ENCODE measurements at regions not wholly inside any gene's neighbourhood (a gene's known extent, or its start where the extent isn't known, plus 50 kb on each side); places are given as distances from the start of the nearest gene placed in this dataset.
"Not testable (repeated sequence)": the region's sequence is repeated elsewhere in the genome, so short reads cannot be mapped to it uniquely, and the experiment has no call there.

GRCh38 chr3:22010997-22011396, 260.0 kb upstream of the ZNF385D start:
- H3K36me3 ChIP-seq (ENCODE audit: control insufficient read depth, insufficient read depth, low read length), result no peaks in the 10 kb centered on the region
- H3K9ac ChIP-seq, result no peak overlapping the region
- no peaks in the 10 kb centered on the region for H3K27me3 ChIP-seq (ENCODE audit: control insufficient read depth, insufficient read depth, low read length)
- no peak overlapping the region for H2AFZ ChIP-seq
- no peak for TF ChIP-seq CTCF (IDR thresholded peaks at IDR 0.05)
- no peaks in the 10 kb centered on the region for H3K79me2 ChIP-seq
- H3K27ac ChIP-seq, result no peak overlapping the region
- H3K4me2 ChIP-seq (ENCODE audit: low read length), result no peak overlapping the region
- no peaks in the 10 kb centered on the region for H3K4me1 ChIP-seq
- H3K9me3 ChIP-seq (ENCODE audit: control insufficient read depth, low read length), result no peaks in the 10 kb centered on the region
- no peak overlapping the region for H3K4me3 ChIP-seq (ENCODE audit: low read depth, low read length)

GRCh38 chr3:22012471-22012870, 261.5 kb upstream of the ZNF385D start:
- TF ChIP-seq CTCF (IDR thresholded peaks at IDR 0.05), result no peak
- Histone ChIP-seq H3K27me3 (ENCODE audit: control insufficient read depth, insufficient read depth, low read length) (no peaks in the 10 kb centered on the region), H3K9me3 (ENCODE audit: control insufficient read depth, low read length) (no peaks in the 10 kb centered on the region), H3K79me2 (no peaks in the 10 kb centered on the region), H3K27ac (no peak overlapping the region), H3K4me3 (ENCODE audit: low read depth, low read length) (no peak overlapping the region), H3K4me1 (no peaks in the 10 kb centered on the region), H3K4me2 (ENCODE audit: low read length) (no peak overlapping the region), H3K9ac (no peak overlapping the region), H3K36me3 (ENCODE audit: control insufficient read depth, insufficient read depth, low read length) (no peaks in the 10 kb centered on the region), H2AFZ (no peak overlapping the region)

GRCh38 chr3:22013641-22014040, 262.6 kb upstream of the ZNF385D start:
- TF ChIP-seq CTCF (IDR thresholded peaks at IDR 0.05), result no peak
- Histone ChIP-seq H3K36me3 (ENCODE audit: control insufficient read depth, insufficient read depth, low read length) (no peaks in the 10 kb centered on the region), H3K9me3 (ENCODE audit: control insufficient read depth, low read length) (no peaks in the 10 kb centered on the region), H3K27ac (no peak overlapping the region), H3K4me2 (ENCODE audit: low read length) (no peak overlapping the region), H3K4me3 (ENCODE audit: low read depth, low read length) (no peak overlapping the region), H3K79me2 (no peaks in the 10 kb centered on the region), H3K27me3 (ENCODE audit: control insufficient read depth, insufficient read depth, low read length) (no peaks in the 10 kb centered on the region), H3K9ac (no peak overlapping the region), H2AFZ (no peak overlapping the region), H3K4me1 (no peaks in the 10 kb centered on the region)

- no peaks in the 10 kb centered on the region for H3K4me1 ChIP-seq
- no peak overlapping the region for H3K4me2 ChIP-seq (ENCODE audit: low read length)
- H2AFZ ChIP-seq, result no peak overlapping the region
- no peaks in the 10 kb centered on the region for H3K27me3 ChIP-seq (ENCODE audit: control insufficient read depth, insufficient read depth, low read length)
- no peak overlapping the region for H3K9ac ChIP-seq
- no peak overlapping the region for H3K4me3 ChIP-seq (ENCODE audit: low read depth, low read length)
- H3K27ac ChIP-seq, result no peak overlapping the region
- TF ChIP-seq CTCF (IDR thresholded peaks at IDR 0.05), result no peak
- H3K9me3 ChIP-seq (ENCODE audit: control insufficient read depth, low read length), result no peaks in the 10 kb centered on the region
- no peaks in the 10 kb centered on the region for H3K36me3 ChIP-seq (ENCODE audit: control insufficient read depth, insufficient read depth, low read length)
- no peaks in the 10 kb centered on the region for H3K79me2 ChIP-seq
Measured at GRCh38 chr3:22016197-22016596, 265.2 kb upstream of the ZNF385D start.

GRCh38 chr3:22024638-22025037, 273.6 kb upstream of the ZNF385D start:
- H3K4me3 ChIP-seq (ENCODE audit: low read depth, low read length); H2AFZ ChIP-seq; H3K27me3 ChIP-seq (ENCODE audit: control insufficient read depth, insufficient read depth, low read length); H3K9ac ChIP-seq; H3K36me3 ChIP-seq (ENCODE audit: control insufficient read depth, insufficient read depth, low read length); H3K4me1 ChIP-seq; H3K4me2 ChIP-seq (ENCODE audit: low read length); H3K79me2 ChIP-seq; H3K27ac ChIP-seq; H3K9me3 ChIP-seq (ENCODE audit: control insufficient read depth, low read length): not testable (repeated sequence)

All from parathyroid adenoma (tissue), 2 donors.